Endothelial cell of umbilical vein (primary cell): ENCODE measurements at regions not wholly inside any gene's neighbourhood (a gene's known extent, or its start where the extent isn't known, plus 50 kb on each side); places are given as distances from the start of the nearest gene placed in this dataset.

Experiments
- BruUV-seq: library from RNA; stranded (reverse); fragments of 400-500 nt; replicated peaks from 2 replicates; lab custom pipeline; 2021; lab: Mats Ljungman, UMichigan
- CTCF ChIA-PET: fragments of 300-600, 350-600 bp; sonication (Branson Sonifier 250); formaldehyde crosslinking; loops from one replicate; lab custom pipeline; 2021; ENCODE audit warnings: antibody characterized with exemption, inconsistent platforms; lab: Charles Lee
- POLR2A ChIA-PET: fragments of 300-600, 350-600 bp; sonication (Branson Sonifier 250); formaldehyde crosslinking; loops from one replicate; lab custom pipeline; 2021; ENCODE audit warnings: antibody characterized with exemption, inconsistent platforms; lab: Charles Lee
- DNase-seq: peaks from one replicate; pipeline ENCODE4 v3.0.0-alpha.2; 2011; ENCODE audit warnings: low read depth, low spot score
- FAIRE-seq: peaks from 2 replicates; lab custom pipeline; 2011; peaks lifted over from hg19 to GRCh38; lab: Jason Lieb, UNC
- H2AFZ ChIP-seq: 2 replicates; pipeline ENCODE4 v1.6.0; 2012; ENCODE audit warnings: low read depth, low read length, control low read depth, inconsistent platforms
- H3K27ac ChIP-seq: 2 replicates; pipeline ENCODE4 v1.5.1; 2011; ENCODE audit warnings: low read depth, mild to moderate bottlenecking, control low read depth, low read length, moderate library complexity; ENCODE audit not compliant: insufficient read depth
- H3K27me3 ChIP-seq, 2 experiments: 2 replicates each; pipeline versions ENCODE4 v1.6.0 to v1.6.1; 2011; ENCODE audit warnings: low read length in 2 of 2, mixed read lengths in 1 of 2; ENCODE audit not compliant: control insufficient read depth in 2 of 2, insufficient read depth in 2 of 2
- H3K36me3 ChIP-seq, 2 experiments: 2 replicates in 1 of 2; 3 replicates in 1 of 2; pipeline ENCODE4 v1.5.1; 2011; ENCODE audit warnings: low read length in 2 of 2, mild to moderate bottlenecking in 1 of 2, moderate library complexity in 1 of 2; ENCODE audit not compliant: control insufficient read depth in 2 of 2, insufficient read depth in 2 of 2; ENCODE audit errors: extremely low read depth in 1 of 2
- H3K4me1 ChIP-seq: 3 replicates; pipeline ENCODE4 v1.5.1; 2011; ENCODE audit warnings: mild to moderate bottlenecking, low read length; ENCODE audit not compliant: control insufficient read depth, insufficient read depth; ENCODE audit errors: extremely low read depth
- H3K4me2 ChIP-seq: 2 replicates; pipeline ENCODE4 v1.6.1; 2011; ENCODE audit warnings: low read length, control low read depth, mixed read lengths; ENCODE audit not compliant: insufficient read depth
- H3K4me3 ChIP-seq, 3 experiments: fragments of 200-600 bp in 1 of 3; sonication (generic), shearing (Covaris generic) in 1 of 3; replicated peaks in 1 of 3; 2 replicates each; pipeline ENCODE4 v1.5.1; 2011 to 2016; ENCODE audit warnings: control low read depth in 3 of 3, low read length in 3 of 3, mild to moderate bottlenecking in 2 of 3, inconsistent platforms in 1 of 3, low read depth in 1 of 3, moderate library complexity in 1 of 3; ENCODE audit not compliant: insufficient read depth in 1 of 3
- H3K79me2 ChIP-seq: 2 replicates; pipeline ENCODE4 v1.6.0; 2012; ENCODE audit warnings: low read length, inconsistent platforms; ENCODE audit not compliant: control insufficient read depth, insufficient read depth
- H3K9ac ChIP-seq: replicated peaks from 2 replicates; pipeline ENCODE3; 2011; ENCODE audit warnings: low read length, control low read depth; ENCODE audit not compliant: insufficient read depth; ENCODE audit errors: extremely low read depth
- H3K9me1 ChIP-seq: replicated peaks from 3 replicates; pipeline ENCODE4 v1.6.0; 2011; ENCODE audit warnings: mild to moderate bottlenecking, low read length; ENCODE audit not compliant: control insufficient read depth, insufficient read depth; ENCODE audit errors: extremely low read depth
- H3K9me3 ChIP-seq: replicated peaks from 2 replicates; pipeline ENCODE4 v1.5.1; 2012; ENCODE audit warnings: low read length, inconsistent platforms; ENCODE audit not compliant: control insufficient read depth, insufficient read depth
- H4K20me1 ChIP-seq: replicated peaks from 2 replicates; pipeline ENCODE3; 2011; ENCODE audit warnings: mild to moderate bottlenecking, low read length; ENCODE audit not compliant: control insufficient read depth, insufficient read depth; ENCODE audit errors: extremely low read depth
- CTCF ChIP-seq, 2 donors: IDR thresholded peaks; 1 replicate in 1 of 2; 2 replicates in 1 of 2; pipeline ENCODE4 v1.5.1; 2011; ENCODE audit warnings: low read length in 2 of 2, mild to moderate bottlenecking in 2 of 2, moderate library complexity in 2 of 2, control low read depth in 1 of 2, inconsistent platforms in 1 of 2, low read depth in 1 of 2; ENCODE audit not compliant: insufficient read depth in 1 of 2; ENCODE audit errors: extremely low read depth in 1 of 2
- FOS ChIP-seq: IDR thresholded peaks from 2 replicates; pipeline ENCODE4 v1.6.1; 2011; ENCODE audit warnings: mild to moderate bottlenecking, low read length, moderate library complexity, borderline replicate concordance; ENCODE audit not compliant: insufficient read depth
- GATA2 ChIP-seq: IDR thresholded peaks from 2 replicates; pipeline ENCODE4 v1.7.0; 2011; ENCODE audit warnings: low read depth, mild to moderate bottlenecking, moderate library complexity, mixed read lengths, low read length; ENCODE audit not compliant: insufficient read length, insufficient read depth
- JUN ChIP-seq: IDR thresholded peaks from 2 replicates; pipeline ENCODE4 v1.6.1; 2011; ENCODE audit warnings: borderline replicate concordance, low read depth; ENCODE audit not compliant: insufficient read length, insufficient read depth
- dilution Hi-C: fragments of 300-500 bp; cut with MboI; formaldehyde crosslinking; loops from one replicate; pipeline ENCODE4 v1.15.0; 2019; ENCODE audit warnings: low sequenced_read_pairs; ENCODE audit not compliant: extremely low pct_ligation_motif_present
- intact Hi-C: fragments of 100-400 bp; cut with micrococcal nuclease; formaldehyde crosslinking; loops from one replicate; pipeline ENCODE4 v1.10.0; 2022
- TF ChIP-seq, protein P1 (sequence below): IDR thresholded peaks from 2 replicates; pipeline ENCODE4 v1.6.1; 2011; ENCODE audit not compliant: insufficient read depth, insufficient read length

DNA sequence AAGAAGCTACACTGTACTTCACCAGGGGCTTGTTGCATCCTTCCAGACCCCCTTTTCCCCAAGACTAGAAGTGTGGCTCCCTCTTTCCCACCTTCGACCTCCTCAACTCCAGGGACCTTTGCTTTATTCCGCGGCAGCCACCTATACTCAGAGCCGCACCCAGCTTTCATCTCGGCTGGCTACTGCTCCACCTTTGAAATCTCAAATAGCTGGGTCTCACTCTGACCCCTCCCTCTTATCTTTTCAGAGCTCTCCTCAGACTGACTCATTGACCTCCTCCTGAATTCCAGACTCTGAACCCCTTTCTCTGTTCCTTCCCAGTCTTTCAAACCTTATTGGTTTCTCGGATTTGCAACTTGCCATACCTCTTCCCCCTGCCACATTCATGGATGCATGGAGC is 144.7 kb upstream of the JUN start:
- POLR2A ChIA-PET: no interaction called here

More for the DNA sequence above, 144.7 kb upstream of the JUN start:
- H3K9ac ChIP-seq: no peak overlapping the region
- no peak overlapping the region for H2AFZ ChIP-seq
- H3K9me1 ChIP-seq: no peaks in the 10 kb centered on the region
- peaks cover 2% of the 10 kb centered on the region for H3K4me1 ChIP-seq
- FAIRE-seq (no peak), DNase-seq (no peak)
- no peak overlapping the region for H3K27ac ChIP-seq
- CTCF ChIA-PET: no interaction called here
- no peaks in the 10 kb centered on the region for H4K20me1 ChIP-seq
- BruUV-seq: no TSS peak
- H3K4me2 ChIP-seq: no peak overlapping the region
- dilution Hi-C loops (no loop called here), intact Hi-C loops (no loop called here)
- H3K79me2 ChIP-seq: no peaks in the 10 kb centered on the region
- no peaks in the 10 kb centered on the region for H3K27me3 ChIP-seq
- no peak overlapping the region for H3K4me3 ChIP-seq
- no peaks in the 10 kb centered on the region for H3K36me3 ChIP-seq
- no peak for TF ChIP-seq JUN
- TF ChIP-seq CTCF (IDR thresholded peaks at IDR 0.05; ENCODE audit: extremely low read depth in 1 of 2, insufficient read depth in 1 of 2, low read depth in 1 of 2, low read length in 2 of 2): no peak
- TF ChIP-seq FOS: no peak
- TF ChIP-seq GATA2: no peak
- TF ChIP-seq, protein P1, sequence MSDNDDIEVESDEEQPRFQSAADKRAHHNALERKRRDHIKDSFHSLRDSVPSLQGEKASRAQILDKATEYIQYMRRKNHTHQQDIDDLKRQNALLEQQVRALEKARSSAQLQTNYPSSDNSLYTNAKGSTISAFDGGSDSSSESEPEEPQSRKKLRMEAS: no peak
- no peaks in the 10 kb centered on the region for H3K9me3 ChIP-seq
